Loucy (cell line): ENCODE measurements at regions not wholly inside any gene's neighbourhood (a gene's known extent, or its start where the extent isn't known, plus 50 kb on each side); places are given as distances from the start of the nearest gene placed in this dataset.

Experiments used
- EZH2phosphoT487 ChIP-seq: fragments of 200-600 bp; IDR thresholded peaks from 2 replicates; pipeline ENCODE4 v1.6.1; 2018; ENCODE audit warnings: antibody characterized with exemption, mild to moderate bottlenecking, moderate library complexity, borderline replicate concordance
- TF ChIP-seq, protein P1 (sequence below): fragments of 200-600 bp; sonication (generic); conservative IDR thresholded peaks from 2 replicates; pipeline ENCODE4 v1.5.1; 2014; ENCODE audit warnings: mild to moderate bottlenecking, antibody characterized with exemption, low read length

DNA sequence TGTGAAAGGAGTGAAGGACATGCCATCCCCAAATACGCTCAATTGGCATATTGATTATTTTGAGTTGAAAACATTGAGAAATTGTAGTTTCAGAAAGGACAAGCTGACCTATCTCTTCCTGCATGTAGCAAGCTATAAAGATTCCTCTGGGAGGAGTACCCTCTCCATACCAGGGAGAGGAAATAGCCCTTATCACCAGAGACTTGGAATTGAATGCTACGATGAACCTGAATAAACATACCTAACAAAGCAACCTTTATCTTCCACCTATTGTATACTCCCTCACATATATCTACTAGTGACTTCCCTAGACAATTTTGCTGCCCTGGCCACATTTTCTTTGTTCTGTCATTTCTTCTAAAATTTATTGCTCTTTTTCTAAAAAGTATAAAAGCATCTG, 150.2 kb upstream of the EEPD1 start:
- TF ChIP-seq, protein P1, sequence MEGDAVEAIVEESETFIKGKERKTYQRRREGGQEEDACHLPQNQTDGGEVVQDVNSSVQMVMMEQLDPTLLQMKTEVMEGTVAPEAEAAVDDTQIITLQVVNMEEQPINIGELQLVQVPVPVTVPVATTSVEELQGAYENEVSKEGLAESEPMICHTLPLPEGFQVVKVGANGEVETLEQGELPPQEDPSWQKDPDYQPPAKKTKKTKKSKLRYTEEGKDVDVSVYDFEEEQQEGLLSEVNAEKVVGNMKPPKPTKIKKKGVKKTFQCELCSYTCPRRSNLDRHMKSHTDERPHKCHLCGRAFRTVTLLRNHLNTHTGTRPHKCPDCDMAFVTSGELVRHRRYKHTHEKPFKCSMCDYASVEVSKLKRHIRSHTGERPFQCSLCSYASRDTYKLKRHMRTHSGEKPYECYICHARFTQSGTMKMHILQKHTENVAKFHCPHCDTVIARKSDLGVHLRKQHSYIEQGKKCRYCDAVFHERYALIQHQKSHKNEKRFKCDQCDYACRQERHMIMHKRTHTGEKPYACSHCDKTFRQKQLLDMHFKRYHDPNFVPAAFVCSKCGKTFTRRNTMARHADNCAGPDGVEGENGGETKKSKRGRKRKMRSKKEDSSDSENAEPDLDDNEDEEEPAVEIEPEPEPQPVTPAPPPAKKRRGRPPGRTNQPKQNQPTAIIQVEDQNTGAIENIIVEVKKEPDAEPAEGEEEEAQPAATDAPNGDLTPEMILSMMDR: no peak
- no peak for TF ChIP-seq EZH2phosphoT487
